Kasumi-1 (cell line): ENCODE measurements at regions not wholly inside any gene's neighbourhood (a gene's known extent, or its start where the extent isn't known, plus 50 kb on each side); places are given as distances from the start of the nearest gene placed in this dataset.

Experiments used
- DNase-seq, 2 experiments: peaks; one replicate each; lab custom pipeline; 2025; lab: John Stamatoyannopoulos, UW

GRCh38 chr9:78866207-78867132, 569.5 kb downstream of the PSAT1 start:
- no peak for DNase-seq

- no peak for DNase-seq
These were observed 574.1 kb downstream of the PSAT1 start for GRCh38 chr9:78871086-78871451.

GRCh38 chr9:78871452-78872331, 574.8 kb downstream of the PSAT1 start:
- no peak for DNase-seq

GRCh38 chr9:78874061-78874460, 577.1 kb downstream of the PSAT1 start:
- DNase-seq: no peak

GRCh38 chr9:78879324-78880100, 582.6 kb downstream of the PSAT1 start:
- DNase-seq: no peak

- no peak for DNase-seq
These were observed 584.4 kb downstream of the PSAT1 start for GRCh38 chr9:78881295-78881694.

GRCh38 chr9:78882481-78882880, 585.6 kb downstream of the PSAT1 start:
- no peak for DNase-seq

- no peak for DNase-seq
These were observed 587.8 kb downstream of the PSAT1 start for GRCh38 chr9:78884611-78885150.

GRCh38 chr9:78892182-78892581, 595.3 kb downstream of the PSAT1 start:
- DNase-seq: peak in 1 of 2 experiments; percentile 14

GRCh38 chr9:78892769-78893168, 595.8 kb downstream of the PSAT1 start:
- no peak for DNase-seq

GRCh38 chr9:78893774-78894401, 597.0 kb downstream of the PSAT1 start:
- DNase-seq: no peak

GRCh38 chr9:78896479-78896878, 599.6 kb downstream of the PSAT1 start:
- DNase-seq: no peak

- no peak for DNase-seq
These were observed 601.3 kb downstream of the PSAT1 start for GRCh38 chr9:78898234-78898633.

GRCh38 chr9:78899006-78899405, 602.1 kb downstream of the PSAT1 start:
- no peak for DNase-seq

- no peak for DNase-seq
These were observed 603.6 kb downstream of the PSAT1 start for GRCh38 chr9:78900500-78900899.

- no peak for DNase-seq
These were observed 605.1 kb downstream of the PSAT1 start for GRCh38 chr9:78902051-78902450.

GRCh38 chr9:78903581-78903980, 606.7 kb downstream of the PSAT1 start:
- no peak for DNase-seq

- DNase-seq: no peak
These were observed 607.8 kb downstream of the PSAT1 start for GRCh38 chr9:78904686-78905085.

GRCh38 chr9:78905387-78905786, 608.5 kb downstream of the PSAT1 start:
- DNase-seq: no peak

- no peak for DNase-seq
These were observed 609.2 kb downstream of the PSAT1 start for GRCh38 chr9:78905986-78906755.

- no peak for DNase-seq
These were observed 612.6 kb downstream of the PSAT1 start for GRCh38 chr9:78909566-78909965.
